Mucosa of rectum (tissue), 2 donors: ENCODE measurements at regions not wholly inside any gene's neighbourhood (a gene's known extent, or its start where the extent isn't known, plus 50 kb on each side); places are given as distances from the start of the nearest gene placed in this dataset.

Experiments
- H3K27ac ChIP-seq, 2 donors: one replicate each; pipeline ENCODE4 v1.7.0; 2013; ENCODE audit warnings: inconsistent platforms in 2 of 2, low read depth in 2 of 2, low read length in 2 of 2
- H3K27me3 ChIP-seq, 2 donors: one replicate each; pipeline ENCODE4 v1.7.0; 2013; ENCODE audit warnings: low read length in 2 of 2; ENCODE audit not compliant: control insufficient read depth in 2 of 2, insufficient read depth in 2 of 2
- H3K36me3 ChIP-seq, 2 donors: one replicate each; pipeline ENCODE4 v1.7.0; 2013; ENCODE audit warnings: low read length in 2 of 2; ENCODE audit not compliant: control insufficient read depth in 2 of 2, insufficient read depth in 2 of 2
- H3K4me1 ChIP-seq, 2 donors: one replicate each; pipeline ENCODE4 v1.7.0; 2013; ENCODE audit warnings: low read length in 2 of 2, mild to moderate bottlenecking in 1 of 2; ENCODE audit not compliant: control insufficient read depth in 2 of 2, insufficient read depth in 2 of 2
- H3K4me3 ChIP-seq, 2 donors: one replicate each; pipeline ENCODE4 v1.7.0; 2013; ENCODE audit warnings: low read length in 2 of 2
- H3K9ac ChIP-seq, 2 donors: one replicate each; pipeline ENCODE4 v1.7.0; 2013; ENCODE audit warnings: low read length in 2 of 2, low read depth in 1 of 2, mild to moderate bottlenecking in 1 of 2
- H3K9me3 ChIP-seq, 2 donors: one replicate each; pipeline ENCODE4 v1.7.0; 2013; ENCODE audit warnings: low read length in 2 of 2; ENCODE audit not compliant: control insufficient read depth in 2 of 2
- donor health status: healthy.
- donor health status: Normal muscosa, but diverticular disease.

DNA sequence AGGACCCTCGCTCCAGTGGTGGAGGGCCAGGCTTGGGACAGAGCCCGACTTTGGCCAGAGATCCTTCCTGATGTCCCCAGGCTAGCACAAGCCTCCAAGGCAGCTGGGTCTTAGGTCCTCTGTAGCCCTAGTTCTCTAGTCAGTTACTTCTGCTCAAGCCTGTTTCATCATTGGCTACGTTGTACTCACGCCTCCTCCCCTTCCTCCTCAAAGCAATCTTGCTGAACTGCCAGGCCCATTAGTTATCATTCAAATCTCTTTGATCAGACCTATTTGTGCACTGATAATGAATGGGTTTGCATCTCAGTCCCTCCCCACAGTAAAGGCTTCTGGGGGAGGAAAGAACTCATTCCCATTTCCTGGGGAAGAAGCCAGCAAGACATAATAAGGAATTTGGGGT is 256.8 kb downstream of the NFATC2 start:
- Histone ChIP-seq H3K9ac (no peak overlapping the region), H3K4me1 (no peaks in the 10 kb centered on the region), H3K27me3 (peaks cover 0 to 10% of the 10 kb centered on the region in 2 donors), H3K9me3 (no peaks in the 10 kb centered on the region), H3K4me3 (no peak overlapping the region), H3K36me3 (no peaks in the 10 kb centered on the region), H3K27ac (no peak overlapping the region)

DNA sequence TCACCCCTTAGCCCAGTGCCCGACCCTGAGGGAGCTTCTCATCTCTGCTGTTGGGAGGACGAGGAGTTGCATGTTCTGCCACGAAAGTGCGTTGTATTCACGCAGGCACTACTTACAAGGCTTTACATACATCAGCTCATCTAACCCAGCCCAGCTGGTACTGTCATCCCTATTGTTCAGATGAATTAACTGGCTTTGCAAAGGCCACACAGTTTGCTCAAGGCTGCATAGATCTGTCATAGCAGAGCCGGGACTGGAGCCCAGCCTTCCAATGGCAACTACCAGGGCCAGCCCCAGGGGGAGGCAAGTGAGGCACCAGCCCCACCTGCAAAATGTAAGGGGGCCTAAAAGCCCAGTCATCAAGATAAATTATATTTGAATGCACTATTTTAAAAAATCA is 257.6 kb downstream of the NFATC2 start:
- H3K27me3 ChIP-seq, result peaks cover 0 to 10% of the 10 kb centered on the region in 2 donors
- H3K9me3 ChIP-seq, result no peaks in the 10 kb centered on the region
- H3K9ac ChIP-seq, result no peak overlapping the region
- no peaks in the 10 kb centered on the region for H3K4me1 ChIP-seq
- no peaks in the 10 kb centered on the region for H3K36me3 ChIP-seq
- no peak overlapping the region for H3K4me3 ChIP-seq
- H3K27ac ChIP-seq, result no peak overlapping the region

DNA sequence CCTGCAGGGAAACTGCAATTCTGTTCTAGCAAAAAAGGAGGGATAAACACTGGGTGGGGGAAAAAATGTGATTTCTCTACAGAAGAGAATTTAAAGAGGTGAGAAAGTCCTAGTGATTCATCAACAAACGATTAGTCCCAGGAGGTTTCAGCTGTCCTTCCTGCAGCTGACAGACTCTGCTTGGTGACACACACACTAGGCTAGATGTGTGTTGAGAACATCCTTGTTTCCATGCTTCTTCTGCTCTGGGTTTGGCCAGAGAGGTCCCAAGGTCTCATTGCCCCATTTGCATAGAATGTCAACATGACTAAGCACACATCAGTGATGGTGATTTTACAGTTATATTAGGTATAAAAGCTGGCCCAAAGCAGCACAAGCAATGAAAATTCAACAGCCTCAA is 258.3 kb downstream of the NFATC2 start:
- no peak overlapping the region for H3K9ac ChIP-seq
- H3K4me3 ChIP-seq, result no peak overlapping the region
- no peaks in the 10 kb centered on the region for H3K9me3 ChIP-seq
- no peaks in the 10 kb centered on the region for H3K4me1 ChIP-seq
- H3K36me3 ChIP-seq, result no peaks in the 10 kb centered on the region
- H3K27ac ChIP-seq, result no peak overlapping the region
- peaks cover 0 to 10% of the 10 kb centered on the region in 2 donors for H3K27me3 ChIP-seq

DNA sequence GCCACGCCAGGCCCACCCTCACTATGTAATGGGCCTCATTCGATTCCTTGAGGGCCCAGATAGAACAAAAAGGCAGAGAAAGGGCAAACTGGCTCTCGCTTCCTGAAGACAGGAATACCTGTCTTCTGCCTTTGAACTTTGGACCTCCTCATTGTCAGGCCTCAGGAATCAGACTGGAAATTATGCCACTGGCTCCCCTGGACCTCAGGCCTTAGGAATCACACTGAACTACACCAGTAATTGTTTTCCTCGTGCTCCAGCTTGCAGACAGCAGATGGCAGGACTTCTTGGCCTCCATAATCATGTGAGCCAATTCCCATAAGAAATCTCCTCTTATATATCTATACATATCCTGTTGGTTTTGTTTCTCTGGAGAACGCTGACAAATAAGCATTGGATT is 258.6 kb upstream of the KCNG1 start:
- Histone ChIP-seq H3K27ac (no peak overlapping the region), H3K36me3 (no peaks in the 10 kb centered on the region), H3K4me1 (no peaks in the 10 kb centered on the region), H3K4me3 (no peak overlapping the region), H3K27me3 (peaks cover 0 to 13% of the 10 kb centered on the region in 2 donors), H3K9me3 (no peaks in the 10 kb centered on the region), H3K9ac (no peak overlapping the region)

DNA sequence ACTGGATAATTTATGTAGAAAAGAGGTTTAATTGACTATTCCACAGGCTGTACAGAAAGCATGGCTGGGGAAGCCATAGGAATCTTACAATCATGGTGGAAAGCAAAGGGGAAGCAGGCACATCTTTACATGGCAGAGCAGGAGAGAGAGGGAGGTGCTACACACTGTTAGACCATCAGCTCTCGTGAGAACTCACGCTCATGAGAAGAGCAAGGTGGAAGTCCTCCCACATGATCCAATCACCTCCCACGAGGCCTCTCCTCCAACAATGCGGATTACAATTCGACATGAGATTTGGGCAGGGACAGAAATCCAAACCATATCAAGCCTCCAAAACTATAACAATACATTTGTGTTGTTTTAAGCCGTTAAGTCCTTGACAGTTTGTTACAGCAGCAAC is 257.1 kb upstream of the KCNG1 start:
- Histone ChIP-seq H3K4me3 (no peak overlapping the region), H3K9ac (no peak overlapping the region), H3K9me3 (no peaks in the 10 kb centered on the region), H3K27me3 (peaks cover 3 to 6% of the 10 kb centered on the region in 2 donors), H3K4me1 (no peaks in the 10 kb centered on the region), H3K27ac (no peak overlapping the region), H3K36me3 (no peaks in the 10 kb centered on the region)

DNA sequence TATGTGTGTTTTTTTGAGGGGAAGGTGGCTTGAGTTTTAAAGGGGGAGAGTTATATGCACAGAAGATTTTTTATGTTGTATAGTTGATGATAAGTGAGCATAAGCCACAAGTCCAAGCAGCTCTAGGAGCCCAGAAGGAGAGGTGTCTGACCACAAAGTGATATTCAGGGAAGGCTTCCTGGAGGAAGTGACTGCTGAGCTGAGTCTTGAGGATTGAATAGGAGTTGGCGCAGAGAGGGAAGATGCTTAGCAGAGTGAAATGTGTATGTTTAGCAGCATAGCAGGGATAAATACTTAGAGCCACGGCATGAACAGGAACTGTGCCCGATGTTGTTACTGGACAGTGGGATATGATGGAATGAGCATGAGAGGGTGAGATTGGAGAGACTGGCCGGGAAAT is 255.1 kb upstream of the KCNG1 start:
- Histone ChIP-seq H3K27ac (no peak overlapping the region), H3K9ac (no peak overlapping the region), H3K4me3 (no peak overlapping the region), H3K36me3 (no peaks in the 10 kb centered on the region), H3K9me3 (no peaks in the 10 kb centered on the region), H3K27me3 (peaks cover 3% of the 10 kb centered on the region in 2 donors), H3K4me1 (no peaks in the 10 kb centered on the region)

DNA sequence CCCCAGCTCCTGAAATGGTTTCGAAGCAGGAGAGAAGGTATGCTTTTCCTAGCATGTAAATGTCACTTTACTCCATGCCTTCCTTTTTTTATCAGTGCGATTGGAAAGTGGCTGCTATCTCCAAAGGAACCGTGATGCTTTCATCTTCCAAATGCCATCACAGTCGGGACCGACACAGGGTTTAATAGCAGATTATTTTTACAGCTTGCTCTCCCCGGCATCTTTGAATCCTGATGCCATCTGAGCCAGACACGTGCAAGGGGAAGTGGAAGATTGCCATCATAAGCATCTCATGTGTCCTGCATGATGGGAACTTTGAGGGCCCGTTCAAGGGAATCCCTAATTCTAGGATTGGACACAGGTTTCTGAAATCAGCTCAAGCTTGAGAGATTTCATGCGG is 253.4 kb upstream of the KCNG1 start:
- Histone ChIP-seq H3K9me3 (no peaks in the 10 kb centered on the region), H3K27ac (no peak overlapping the region), H3K4me1 (no peaks in the 10 kb centered on the region), H3K4me3 (no peak overlapping the region), H3K27me3 (peaks cover 3% of the 10 kb centered on the region in 2 donors), H3K36me3 (no peaks in the 10 kb centered on the region), H3K9ac (no peak overlapping the region)

DNA sequence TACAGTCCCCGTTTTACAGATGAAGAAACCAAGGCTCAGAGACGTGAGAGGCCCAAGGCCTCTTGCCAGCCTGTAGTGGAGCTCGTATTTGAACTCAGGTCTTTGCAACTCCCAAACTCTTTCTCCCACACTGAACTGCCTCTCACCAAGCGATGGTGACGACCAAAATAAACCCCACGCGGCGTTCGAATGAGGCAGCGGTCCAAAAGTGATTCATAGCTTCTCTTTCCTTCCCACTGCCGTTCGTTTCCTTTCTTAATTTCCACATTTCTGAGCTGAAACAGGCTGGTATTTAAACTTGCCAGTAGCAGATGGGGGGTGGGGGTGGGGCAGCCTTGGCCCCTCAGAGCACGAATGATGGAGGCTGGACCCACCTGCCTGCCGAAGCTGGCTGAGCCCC is 252.9 kb upstream of the KCNG1 start:
- Histone ChIP-seq H3K4me3 (no peak overlapping the region), H3K9ac (no peak overlapping the region), H3K27ac (no peak overlapping the region), H3K36me3 (no peaks in the 10 kb centered on the region), H3K4me1 (no peaks in the 10 kb centered on the region), H3K9me3 (no peaks in the 10 kb centered on the region), H3K27me3 (peaks cover 3% of the 10 kb centered on the region in 2 donors)

DNA sequence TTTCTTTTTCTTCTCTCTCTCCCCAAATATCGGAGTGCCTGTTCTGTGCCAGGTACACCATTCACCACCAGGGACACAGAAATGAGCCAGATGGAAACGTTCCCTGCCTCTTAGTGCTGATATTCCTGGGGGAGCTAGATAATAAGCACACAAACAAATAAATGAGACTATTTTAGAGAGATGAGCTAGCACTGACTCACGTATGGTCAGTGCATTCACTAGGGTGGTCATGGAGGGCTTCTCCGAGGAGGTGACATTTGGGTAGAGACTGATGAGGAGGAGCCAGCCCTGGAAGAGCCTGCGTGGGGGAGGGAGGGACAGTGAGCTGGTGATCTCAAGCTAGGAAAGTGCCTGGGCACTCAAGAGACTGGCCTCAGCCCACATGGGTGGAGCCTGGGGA is 252.3 kb upstream of the KCNG1 start:
- Histone ChIP-seq H3K36me3 (no peaks in the 10 kb centered on the region), H3K27me3 (peaks cover 3% of the 10 kb centered on the region in 2 donors), H3K9ac (no peak overlapping the region), H3K4me3 (no peak overlapping the region), H3K4me1 (no peaks in the 10 kb centered on the region), H3K27ac (no peak overlapping the region), H3K9me3 (no peaks in the 10 kb centered on the region)

DNA sequence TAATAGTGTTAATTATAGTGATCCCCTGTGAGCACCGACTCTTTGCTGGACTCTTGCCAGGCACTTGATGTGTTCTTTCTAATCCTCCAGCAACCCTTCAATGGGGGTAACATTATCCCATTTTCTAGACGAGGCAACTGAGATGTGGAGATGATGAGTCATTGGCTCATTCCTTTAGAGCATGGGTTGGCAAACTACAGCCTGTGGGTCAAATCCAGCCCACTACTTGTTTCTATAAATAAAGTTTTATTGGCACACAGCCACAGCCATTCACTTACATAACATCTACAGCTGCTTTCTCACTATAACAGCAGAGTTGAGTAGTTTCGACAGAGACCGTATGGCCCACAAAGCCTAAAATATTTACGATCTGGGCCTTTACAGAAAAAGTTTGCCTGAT is 249.5 kb upstream of the KCNG1 start:
- H3K27me3 ChIP-seq, result peaks cover 0 to 3% of the 10 kb centered on the region in 2 donors
- H3K4me1 ChIP-seq, result no peaks in the 10 kb centered on the region

DNA sequence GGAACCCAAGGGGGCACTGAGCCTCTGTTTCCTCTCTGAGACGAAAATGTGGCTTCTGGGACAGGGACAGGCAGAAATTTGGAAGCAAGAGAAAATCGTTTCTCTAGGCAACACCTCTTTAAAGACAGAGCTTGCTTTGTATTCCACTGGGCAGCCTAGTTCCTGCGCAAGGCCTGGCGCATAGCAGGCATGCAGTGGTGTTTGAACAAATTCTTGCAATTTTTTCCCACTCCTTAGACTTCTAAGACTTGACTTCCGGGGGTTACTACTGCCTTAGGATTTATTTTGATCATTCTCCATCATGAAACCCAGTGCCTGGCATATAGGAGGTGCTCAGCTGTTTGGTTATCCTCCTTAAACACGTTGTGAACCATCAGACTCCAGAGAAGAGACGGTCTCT is 249.0 kb upstream of the KCNG1 start:
- Histone ChIP-seq H3K9me3 (no peaks in the 10 kb centered on the region), H3K4me3 (no peak overlapping the region), H3K27me3 (peaks cover 0 to 3% of the 10 kb centered on the region in 2 donors), H3K9ac (no peak overlapping the region), H3K4me1 (no peaks in the 10 kb centered on the region), H3K27ac (no peak overlapping the region), H3K36me3 (no peaks in the 10 kb centered on the region)

More for the DNA sequence above, 249.5 kb upstream of the KCNG1 start:
- Histone ChIP-seq H3K9me3 (no peaks in the 10 kb centered on the region), H3K9ac (no peak overlapping the region), H3K36me3 (no peaks in the 10 kb centered on the region), H3K27ac (no peak overlapping the region), H3K4me3 (no peak overlapping the region)
